ENCODE measurements at regions not wholly inside any gene's neighbourhood (a gene's known extent, or its start where the extent isn't known, plus 50 kb on each side); places are given as distances from the start of the nearest gene placed in this dataset.
"Not testable (repeated sequence)": the region's sequence is repeated elsewhere in the genome, so short reads cannot be mapped to it uniquely, and the experiment has no call there.

- DNase-seq: no peak
Measured at GRCh38 chr11:114929351-114930000, 251.1 kb downstream of the NXPE2 start.

DNA sequence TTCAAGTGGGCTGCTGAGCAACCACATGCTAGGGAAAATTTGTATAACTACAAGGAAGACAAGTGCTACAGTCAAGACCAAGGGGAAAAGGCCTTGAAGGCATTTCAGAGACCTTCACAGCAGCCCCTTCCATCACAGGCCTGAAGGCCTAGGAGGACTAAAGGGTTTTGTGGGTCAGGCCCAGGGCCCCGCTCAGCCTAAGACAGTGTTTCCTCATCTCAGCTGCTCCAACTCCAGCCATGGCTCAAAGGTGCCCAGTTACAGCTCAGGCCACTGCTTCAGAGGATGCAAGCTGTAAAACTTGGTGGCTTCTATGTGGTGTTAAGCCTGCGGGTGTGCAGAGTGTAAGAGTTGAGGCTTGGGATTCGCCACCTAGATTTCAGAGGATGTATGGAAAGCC, 260.5 kb downstream of the NXPE2 start:
- DNase-seq: no peak

GRCh38 chr11:114942207-114942606, 263.9 kb downstream of the NXPE2 start:
- DNase-seq: no peak

DNA sequence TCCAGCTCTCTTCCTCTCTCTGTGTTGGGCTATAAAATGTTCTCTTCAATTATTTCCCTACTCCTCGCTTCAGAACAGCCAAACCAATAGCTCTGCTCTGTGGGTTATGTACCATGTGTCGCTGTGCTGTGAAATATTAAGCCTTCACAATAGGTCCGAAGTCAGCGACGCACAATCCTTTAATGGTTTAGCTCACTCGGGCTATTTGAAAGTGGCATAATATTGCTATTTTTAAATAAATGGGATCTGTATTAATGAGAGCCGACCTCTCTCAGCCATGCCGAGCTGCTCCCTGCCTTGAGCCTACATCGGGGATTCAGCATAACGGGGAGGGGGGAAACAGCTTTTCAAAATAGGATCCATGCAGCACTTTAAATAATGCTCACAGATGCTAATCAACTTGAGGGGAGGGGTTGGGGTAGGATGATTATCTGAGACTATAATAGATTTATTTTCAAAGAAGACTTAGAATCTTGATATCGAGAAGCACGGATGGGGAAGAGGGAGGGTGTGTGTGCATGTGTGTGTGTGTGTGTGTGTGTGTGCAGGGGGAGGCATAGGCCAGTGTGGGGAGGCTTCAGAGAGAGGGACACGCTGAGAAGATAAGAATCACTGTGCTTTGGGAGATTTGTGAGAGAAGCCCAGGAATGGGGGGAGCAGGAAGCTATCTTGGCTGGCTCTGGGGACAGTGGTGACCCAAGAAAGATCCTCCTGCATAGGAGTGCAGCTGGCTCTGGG, 271.5 kb downstream of the NXPE2 start:
- no peak for DNase-seq

DNA sequence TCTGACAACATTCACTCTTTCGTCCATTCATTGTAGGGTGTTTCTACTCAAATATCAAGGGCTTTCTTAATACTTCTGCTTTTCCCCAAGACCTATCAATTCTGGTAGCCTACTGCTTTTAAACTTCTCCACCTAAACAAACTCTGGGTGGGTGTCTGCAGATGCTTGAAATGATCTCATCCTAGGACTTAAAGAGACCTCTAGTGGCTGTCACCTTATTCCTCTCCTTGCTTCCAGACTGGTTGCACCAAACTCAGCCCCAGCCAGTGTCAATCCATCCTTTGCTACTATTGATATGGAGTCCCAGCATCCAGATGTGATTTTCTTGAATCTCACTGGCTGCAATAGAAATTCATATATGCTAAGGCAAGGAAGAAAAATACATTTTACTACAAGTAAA, 274.7 kb downstream of the NXPE2 start:
- DNase-seq: no peak

GRCh38 chr11:114955923-114956322, 277.6 kb downstream of the NXPE2 start:
- no peak for DNase-seq

DNA sequence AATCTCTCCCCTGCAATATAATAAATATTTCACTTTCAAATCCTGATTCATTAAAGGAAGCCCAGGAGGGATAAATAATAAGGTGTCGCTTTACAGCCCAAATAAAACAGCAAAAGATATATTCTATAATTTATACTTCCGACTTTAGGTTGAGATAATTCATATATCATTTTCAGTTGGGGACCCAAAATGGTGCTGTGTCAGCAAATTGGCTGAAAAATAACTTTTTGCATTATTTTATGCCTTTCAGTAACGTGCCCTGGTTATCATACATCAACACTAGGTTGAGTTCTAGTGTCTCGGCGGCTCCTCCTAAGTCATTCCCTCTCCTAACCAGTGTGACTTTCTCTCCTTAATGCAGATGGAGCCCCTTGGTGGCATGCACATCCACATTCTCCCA, 278.2 kb downstream of the NXPE2 start:
- no peak for DNase-seq

DNA sequence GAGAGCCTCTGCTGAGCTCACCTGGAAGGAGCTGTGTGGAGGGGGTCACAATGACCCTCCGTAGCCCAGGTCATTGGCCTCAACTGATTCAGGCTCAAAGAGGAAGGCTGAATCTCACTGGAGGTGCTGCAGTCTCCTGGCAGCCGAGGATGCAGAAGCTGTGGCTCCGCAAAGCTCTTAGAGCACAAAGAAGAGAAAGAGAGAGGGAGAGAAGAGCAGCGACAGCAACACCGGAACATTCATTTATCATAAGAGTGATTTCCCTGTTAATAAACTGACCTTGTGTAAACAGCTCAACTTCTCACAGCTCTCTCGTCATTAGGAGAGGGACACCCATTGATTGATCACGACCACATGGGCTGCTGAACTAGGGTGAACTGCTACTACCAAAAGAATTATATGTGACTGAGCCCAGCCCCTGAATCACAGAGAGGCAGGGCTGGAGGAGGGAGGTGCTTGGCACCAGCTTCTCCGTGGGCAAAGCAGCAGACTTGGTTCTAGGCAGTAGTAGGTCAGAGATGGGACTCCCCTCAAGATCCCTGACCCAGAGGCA, 281.7 kb downstream of the NXPE2 start:
- DNase-seq: no peak

DNA sequence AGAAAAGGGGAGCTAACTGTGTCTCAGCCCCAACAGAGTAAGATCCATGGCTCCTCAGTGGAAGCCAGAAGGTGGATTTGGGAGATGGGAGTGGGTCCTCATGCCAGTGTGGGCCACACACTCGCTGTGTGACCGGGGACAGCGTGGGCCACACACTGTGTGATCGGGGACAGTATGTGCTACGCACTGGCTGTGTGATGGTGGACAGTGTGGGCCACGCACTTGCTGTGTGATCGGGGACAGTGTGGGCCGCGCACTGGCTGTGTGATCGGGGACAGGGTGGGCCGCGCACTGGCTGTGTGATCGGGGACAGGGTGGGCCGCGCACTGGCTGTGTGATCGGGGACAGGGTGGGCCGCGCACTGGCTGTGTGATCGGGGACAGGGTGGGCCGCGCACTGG, 282.5 kb downstream of the NXPE2 start:
- not testable (repeated sequence) for DNase-seq

- DNase-seq: no peak
Measured at GRCh38 chr11:114964676-114965214, 286.4 kb downstream of the NXPE2 start.

GRCh38 chr11:114970927-114971645, 292.8 kb downstream of the NXPE2 start:
- DNase-seq: no peak

DNA sequence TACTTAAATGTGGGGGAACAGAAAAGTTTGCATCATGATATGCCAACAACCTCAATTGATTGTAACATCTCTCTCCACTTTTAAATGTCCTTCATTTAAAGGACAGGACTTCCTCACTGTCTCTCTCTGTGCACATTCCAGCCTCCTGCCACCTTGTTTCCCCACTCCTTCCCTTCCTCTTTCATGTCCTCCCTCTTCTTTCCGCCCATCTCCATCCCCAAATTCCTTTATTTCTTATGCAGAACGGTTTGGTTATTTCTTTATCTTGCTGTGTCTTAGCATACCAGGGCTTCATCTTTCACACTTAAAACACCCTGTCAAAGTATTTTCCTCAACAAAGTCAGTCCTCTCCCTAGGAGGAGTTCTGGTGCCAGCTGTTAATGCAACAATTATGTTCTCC, 293.8 kb downstream of the NXPE2 start:
- DNase-seq: no peak

DNA sequence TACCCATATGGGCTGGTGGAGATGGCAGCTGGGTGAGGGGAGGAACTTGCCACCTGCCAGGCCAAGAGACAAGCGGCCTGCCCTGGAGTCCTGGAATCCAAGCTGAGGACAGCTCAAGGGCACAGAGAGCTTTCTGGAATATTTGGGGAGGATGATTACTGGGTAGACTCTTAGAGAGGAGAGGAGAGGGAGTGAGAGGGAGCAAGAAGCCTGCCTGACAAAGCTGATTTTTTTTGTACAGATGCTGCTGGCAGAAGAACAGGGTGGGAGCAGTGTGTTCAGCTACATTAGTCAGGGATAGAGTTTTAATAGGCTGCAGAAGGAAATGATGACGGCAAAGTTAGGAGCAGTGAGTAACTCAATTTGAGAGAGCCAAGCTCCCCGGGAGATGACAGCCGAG, 299.3 kb downstream of the NXPE2 start:
- DNase-seq: peak; percentile 19 to 72 (median 53)

DNA sequence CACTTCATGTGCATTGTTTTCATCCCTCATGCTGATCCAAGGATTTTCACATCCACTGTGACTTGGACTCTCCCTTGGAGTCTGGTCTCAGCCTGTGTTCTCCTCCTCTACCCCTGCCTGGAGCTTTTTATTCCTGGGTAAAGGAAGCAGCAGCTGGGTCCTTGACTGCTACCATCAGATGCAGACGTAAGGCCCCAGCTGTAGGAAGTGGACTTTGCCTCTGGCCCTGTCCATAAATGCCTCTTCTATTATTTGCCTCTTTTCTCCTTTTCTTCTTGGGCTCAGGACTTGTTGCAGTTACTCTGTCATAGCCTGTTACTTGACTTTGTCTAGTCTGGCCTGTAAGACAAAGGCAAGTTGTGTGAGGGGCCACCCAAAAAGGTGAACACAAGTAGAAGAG, 303.8 kb downstream of the NXPE2 start:
- no peak for DNase-seq

- no peak for DNase-seq
Measured at GRCh38 chr11:114984611-114985163, 306.4 kb downstream of the NXPE2 start.

DNA sequence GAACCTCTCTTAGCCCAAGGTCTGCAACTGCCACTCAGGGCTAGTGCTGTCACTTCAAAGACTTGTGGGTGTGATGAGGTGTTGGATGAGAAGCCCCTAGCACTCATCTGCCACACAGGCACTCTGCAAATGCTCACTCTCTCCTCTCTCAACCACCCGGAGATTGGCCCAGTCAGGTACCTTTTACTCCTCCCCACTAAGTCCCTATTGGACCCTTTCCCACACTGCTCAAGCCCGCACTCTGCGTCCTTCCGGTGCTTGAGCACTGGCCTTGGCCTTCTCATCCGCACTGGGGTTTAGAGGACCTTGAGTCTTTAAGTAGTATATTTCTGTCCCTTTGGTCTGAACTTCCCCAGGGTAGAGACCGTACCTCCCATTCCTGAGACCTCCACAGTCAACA, 308.0 kb downstream of the NXPE2 start:
- no peak for DNase-seq

GRCh38 chr11:114987186-114987760, 308.9 kb downstream of the NXPE2 start:
- no peak for DNase-seq

DNA sequence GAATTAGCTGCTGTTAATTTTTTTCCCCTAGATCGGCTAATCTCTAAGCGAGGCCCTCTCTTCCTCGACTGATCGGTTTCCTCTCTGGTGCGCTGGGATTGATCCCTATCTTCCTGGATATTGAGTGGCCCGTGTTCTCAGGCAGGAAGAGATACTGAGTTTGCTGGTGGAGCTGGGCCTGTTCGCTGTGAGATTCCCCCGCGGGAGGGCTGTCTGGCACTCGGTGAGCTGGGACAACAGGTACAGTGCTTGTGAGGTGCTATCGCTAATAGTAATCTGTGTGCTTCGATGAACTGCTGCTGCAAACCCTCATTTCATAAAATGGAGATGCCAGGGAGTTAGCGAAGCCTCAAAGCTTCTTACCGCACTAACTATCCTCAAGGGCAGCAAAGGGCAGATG, 310.3 kb downstream of the NXPE2 start:
- no peak for DNase-seq

- DNase-seq: no peak
Measured at GRCh38 chr11:114989536-114989935, 311.2 kb downstream of the NXPE2 start.

DNA sequence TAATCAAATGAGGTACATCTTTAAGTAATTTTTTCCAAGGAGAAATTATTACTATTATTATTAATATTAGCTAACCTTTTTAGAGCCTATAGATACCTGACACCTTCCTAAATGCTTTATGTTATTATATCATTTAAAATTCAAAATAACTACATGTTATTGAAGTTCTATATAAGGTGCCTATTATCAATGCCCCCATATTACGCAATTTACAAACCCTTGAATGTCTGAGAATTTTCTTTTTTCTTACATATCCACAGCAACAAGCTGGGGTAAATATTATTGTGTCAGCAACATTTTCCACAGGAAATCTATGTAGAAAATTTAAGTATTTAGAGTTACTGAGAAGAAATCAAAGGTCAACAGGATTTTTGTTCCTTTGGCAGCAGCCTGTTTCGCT, 327.3 kb downstream of the NXPE2 start:
- no peak for DNase-seq

DNA sequence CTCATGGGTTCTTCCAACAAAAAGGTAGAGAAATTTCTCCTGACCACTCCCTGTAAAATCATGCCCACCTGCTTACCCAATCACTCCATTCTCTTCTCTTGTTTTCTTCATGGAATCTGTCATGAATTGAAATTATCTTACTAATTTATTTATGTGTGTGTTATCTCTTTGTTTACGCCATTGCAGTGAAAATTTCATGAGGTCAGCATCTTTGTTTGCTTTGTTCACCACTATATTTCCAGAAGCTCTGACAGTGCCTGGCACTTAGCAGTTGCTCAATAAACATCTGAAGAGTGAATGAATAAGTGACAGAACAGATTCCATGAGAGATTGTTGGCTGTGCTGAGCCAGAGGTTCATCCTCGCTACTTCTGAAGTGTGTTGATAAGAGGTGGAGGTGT, 329.5 kb downstream of the NXPE2 start:
- no peak for DNase-seq

- no peak for DNase-seq
Measured at GRCh38 chr11:115008799-115009198, 330.5 kb downstream of the NXPE2 start.

Data from muscle of back (tissue), 3 donors.